Embryonic facial prominence (tissue), 1 donor: ENCODE measurements at regions not wholly inside any gene's neighbourhood (a gene's known extent, or its start where the extent isn't known, plus 50 kb on each side); places are given as distances from the start of the nearest gene placed in this dataset.

ENCODE experiments used
- DNase-seq: peaks from one replicate; pipeline ENCODE4 v3.0.0-alpha.2; 2016; ENCODE audit errors: extremely low spot score

GRCh38 chr6:22466665-22467245 is 102.6 kb upstream of the HDGFL1 start:
- no peak for DNase-seq

- DNase-seq, result no peak
Observed at GRCh38 chr6:22467645-22468044, 101.7 kb upstream of the HDGFL1 start.

GRCh38 chr6:22468256-22468965 is 101.0 kb upstream of the HDGFL1 start:
- no peak for DNase-seq

- no peak for DNase-seq
Observed at GRCh38 chr6:22470454-22471131, 98.8 kb upstream of the HDGFL1 start.

GRCh38 chr6:22471132-22471690 is 98.2 kb upstream of the HDGFL1 start:
- DNase-seq, result no peak

- DNase-seq, result no peak
Observed at GRCh38 chr6:22471746-22472145, 97.6 kb upstream of the HDGFL1 start.

- DNase-seq, result no peak
Observed at GRCh38 chr6:22473991-22474682, 95.2 kb upstream of the HDGFL1 start.

- no peak for DNase-seq
Observed at GRCh38 chr6:22476811-22477390, 92.5 kb upstream of the HDGFL1 start.

GRCh38 chr6:22497276-22497675 is 72.1 kb upstream of the HDGFL1 start:
- DNase-seq, result no peak

- DNase-seq, result no peak
Observed at GRCh38 chr6:22499815-22500214, 69.6 kb upstream of the HDGFL1 start.

GRCh38 chr6:22506496-22506895 is 62.9 kb upstream of the HDGFL1 start:
- DNase-seq, result no peak

GRCh38 chr6:22512686-22513427 is 56.5 kb upstream of the HDGFL1 start:
- DNase-seq, result peak; percentile 69

- DNase-seq, result no peak
Observed at GRCh38 chr6:22513667-22514066, 55.7 kb upstream of the HDGFL1 start.

- no peak for DNase-seq
Observed at GRCh38 chr6:22519237-22519636, 50.1 kb upstream of the HDGFL1 start.
